HL-60 (cell line): ENCODE measurements at regions not wholly inside any gene's neighbourhood (a gene's known extent, or its start where the extent isn't known, plus 50 kb on each side); places are given as distances from the start of the nearest gene placed in this dataset.

Experiments used
- DNase-seq, 2 experiments: peaks; one replicate each; pipeline ENCODE4 v3.0.0-alpha.2; 2010 to 2020; ENCODE audit warnings: low read depth in 1 of 2, low spot score in 1 of 2
- H3K27ac ChIP-seq: fragments of 250-450 bp; sonication (Bioruptor Pico); replicated peaks from 2 replicates; pipeline ENCODE4 v1.5.1; 2020; ENCODE audit warnings: mild to moderate bottlenecking, moderate library complexity
- H3K27me3 ChIP-seq: fragments of 250-450 bp; sonication (Bioruptor Pico); 2 replicates; pipeline ENCODE4 v1.5.1; 2021; ENCODE audit warnings: mild to moderate bottlenecking, moderate library complexity; ENCODE audit not compliant: insufficient read depth, poor library complexity, severe bottlenecking
- H3K4me3 ChIP-seq: replicated peaks from 2 replicates; pipeline ENCODE4 v1.5.1; 2011; ENCODE audit warnings: mild to moderate bottlenecking, control low read depth, low read length; ENCODE audit not compliant: insufficient read depth
- GABPA ChIP-seq: IDR thresholded peaks from 2 replicates; pipeline ENCODE4 v1.6.1; 2012; ENCODE audit warnings: low read depth
- POLR2AphosphoS5 ChIP-seq: IDR thresholded peaks from 2 replicates; pipeline ENCODE4 v1.6.1; 2012; ENCODE audit warnings: low read depth
- SPI1 ChIP-seq: IDR thresholded peaks from 2 replicates; pipeline ENCODE4 v1.6.1; 2012; ENCODE audit warnings: low read depth, mild to moderate bottlenecking, borderline replicate concordance
- TF ChIP-seq, protein P1 (sequence below): IDR thresholded peaks from one replicate; pipeline ENCODE4 v1.5.1; 2011; ENCODE audit warnings: low read length, control low read depth, inconsistent platforms; ENCODE audit not compliant: insufficient read depth
- TF ChIP-seq, protein P2 (sequence below): IDR thresholded peaks from 2 replicates; pipeline ENCODE4 v1.6.1; 2012; ENCODE audit warnings: low read depth; ENCODE audit not compliant: insufficient replicate concordance

DNA sequence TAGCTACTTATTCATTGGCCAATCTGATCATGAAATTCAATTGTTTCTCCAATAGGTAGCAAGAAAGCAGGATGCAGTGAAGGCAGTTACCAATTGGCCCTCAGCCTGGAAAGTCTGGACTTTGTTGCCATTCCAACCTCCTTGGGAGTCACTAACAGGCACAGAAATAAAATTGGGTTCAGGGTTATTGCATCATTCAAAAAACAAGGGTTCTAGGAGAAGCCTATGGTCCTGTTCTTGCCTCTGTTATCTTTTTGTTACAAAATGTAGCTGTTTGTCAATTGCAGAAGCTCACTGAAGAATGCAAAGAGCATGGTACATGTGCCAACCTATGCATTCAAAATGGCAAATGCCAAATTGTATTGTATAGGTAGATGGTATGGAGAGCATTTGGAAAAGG, 51.0 kb upstream of the CCNG1 start:
- Histone ChIP-seq H3K4me3 (no peak overlapping the region), H3K27me3 (no peaks in the 10 kb centered on the region), H3K27ac (no peak overlapping the region)
- no peak for TF ChIP-seq POLR2AphosphoS5
- DNase-seq = no peak

DNA sequence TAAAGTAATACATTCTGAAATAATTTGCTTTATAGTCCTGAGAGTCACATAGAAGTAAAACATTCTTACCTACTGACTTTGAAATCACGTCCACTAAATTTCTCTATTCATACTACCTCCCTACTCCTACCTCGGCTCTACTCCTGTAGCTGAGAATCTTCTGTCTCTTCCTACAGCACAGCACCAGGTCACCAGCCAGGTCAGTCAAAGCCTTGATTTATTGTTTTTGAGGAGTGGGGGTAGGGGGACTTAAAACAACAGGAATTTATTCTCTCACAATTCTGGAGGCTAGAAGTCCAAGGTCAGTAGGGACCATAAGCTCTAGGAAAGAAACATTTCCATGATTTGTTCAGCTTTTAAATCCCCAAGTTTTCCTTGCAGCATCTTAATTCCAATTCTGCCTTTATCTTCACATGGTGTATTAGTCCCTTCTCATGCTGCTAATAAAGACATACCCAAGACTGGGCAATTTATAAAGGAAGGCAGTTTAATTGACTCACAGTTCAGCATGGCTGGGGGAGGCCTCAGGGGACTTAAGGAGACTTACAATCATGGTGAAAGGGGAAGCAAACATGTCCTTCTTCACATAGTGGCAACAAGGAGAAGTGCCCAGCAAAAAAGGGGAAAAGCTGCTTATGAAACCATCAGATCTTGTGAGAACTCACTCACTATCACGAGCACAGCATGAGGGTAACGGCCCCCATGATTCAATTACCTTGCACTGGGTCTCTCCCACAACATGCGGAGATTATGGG, 49.6 kb upstream of the CCNG1 start:
- peak; percentile 30 to 62 for DNase-seq
- H3K4me3 ChIP-seq = no peak overlapping the region
- no peak overlapping the region for H3K27ac ChIP-seq

More for the DNA sequence above, 49.6 kb upstream of the CCNG1 start:
- TF ChIP-seq, protein P1, sequence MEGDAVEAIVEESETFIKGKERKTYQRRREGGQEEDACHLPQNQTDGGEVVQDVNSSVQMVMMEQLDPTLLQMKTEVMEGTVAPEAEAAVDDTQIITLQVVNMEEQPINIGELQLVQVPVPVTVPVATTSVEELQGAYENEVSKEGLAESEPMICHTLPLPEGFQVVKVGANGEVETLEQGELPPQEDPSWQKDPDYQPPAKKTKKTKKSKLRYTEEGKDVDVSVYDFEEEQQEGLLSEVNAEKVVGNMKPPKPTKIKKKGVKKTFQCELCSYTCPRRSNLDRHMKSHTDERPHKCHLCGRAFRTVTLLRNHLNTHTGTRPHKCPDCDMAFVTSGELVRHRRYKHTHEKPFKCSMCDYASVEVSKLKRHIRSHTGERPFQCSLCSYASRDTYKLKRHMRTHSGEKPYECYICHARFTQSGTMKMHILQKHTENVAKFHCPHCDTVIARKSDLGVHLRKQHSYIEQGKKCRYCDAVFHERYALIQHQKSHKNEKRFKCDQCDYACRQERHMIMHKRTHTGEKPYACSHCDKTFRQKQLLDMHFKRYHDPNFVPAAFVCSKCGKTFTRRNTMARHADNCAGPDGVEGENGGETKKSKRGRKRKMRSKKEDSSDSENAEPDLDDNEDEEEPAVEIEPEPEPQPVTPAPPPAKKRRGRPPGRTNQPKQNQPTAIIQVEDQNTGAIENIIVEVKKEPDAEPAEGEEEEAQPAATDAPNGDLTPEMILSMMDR = no peak
- TF ChIP-seq SPI1 = peak; percentile 72
- TF ChIP-seq POLR2AphosphoS5 = no peak
- TF ChIP-seq GABPA = no peak
- TF ChIP-seq, protein P2, sequence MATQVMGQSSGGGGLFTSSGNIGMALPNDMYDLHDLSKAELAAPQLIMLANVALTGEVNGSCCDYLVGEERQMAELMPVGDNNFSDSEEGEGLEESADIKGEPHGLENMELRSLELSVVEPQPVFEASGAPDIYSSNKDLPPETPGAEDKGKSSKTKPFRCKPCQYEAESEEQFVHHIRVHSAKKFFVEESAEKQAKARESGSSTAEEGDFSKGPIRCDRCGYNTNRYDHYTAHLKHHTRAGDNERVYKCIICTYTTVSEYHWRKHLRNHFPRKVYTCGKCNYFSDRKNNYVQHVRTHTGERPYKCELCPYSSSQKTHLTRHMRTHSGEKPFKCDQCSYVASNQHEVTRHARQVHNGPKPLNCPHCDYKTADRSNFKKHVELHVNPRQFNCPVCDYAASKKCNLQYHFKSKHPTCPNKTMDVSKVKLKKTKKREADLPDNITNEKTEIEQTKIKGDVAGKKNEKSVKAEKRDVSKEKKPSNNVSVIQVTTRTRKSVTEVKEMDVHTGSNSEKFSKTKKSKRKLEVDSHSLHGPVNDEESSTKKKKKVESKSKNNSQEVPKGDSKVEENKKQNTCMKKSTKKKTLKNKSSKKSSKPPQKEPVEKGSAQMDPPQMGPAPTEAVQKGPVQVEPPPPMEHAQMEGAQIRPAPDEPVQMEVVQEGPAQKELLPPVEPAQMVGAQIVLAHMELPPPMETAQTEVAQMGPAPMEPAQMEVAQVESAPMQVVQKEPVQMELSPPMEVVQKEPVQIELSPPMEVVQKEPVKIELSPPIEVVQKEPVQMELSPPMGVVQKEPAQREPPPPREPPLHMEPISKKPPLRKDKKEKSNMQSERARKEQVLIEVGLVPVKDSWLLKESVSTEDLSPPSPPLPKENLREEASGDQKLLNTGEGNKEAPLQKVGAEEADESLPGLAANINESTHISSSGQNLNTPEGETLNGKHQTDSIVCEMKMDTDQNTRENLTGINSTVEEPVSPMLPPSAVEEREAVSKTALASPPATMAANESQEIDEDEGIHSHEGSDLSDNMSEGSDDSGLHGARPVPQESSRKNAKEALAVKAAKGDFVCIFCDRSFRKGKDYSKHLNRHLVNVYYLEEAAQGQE = no peak
- H3K27me3 ChIP-seq = no peaks in the 10 kb centered on the region
